HG03159 (cell line): ENCODE measurements at regions not wholly inside any gene's neighbourhood (a gene's known extent, or its start where the extent isn't known, plus 50 kb on each side); places are given as distances from the start of the nearest gene placed in this dataset.
"Not testable (repeated sequence)": the region's sequence is repeated elsewhere in the genome, so short reads cannot be mapped to it uniquely, and the experiment has no call there.

Experiments
- ATAC-seq: cut with Tn5 transposase; IDR thresholded peaks from one replicate; pipeline ENCODE4 v1.9.1; 2021; ENCODE audit warnings: mild to moderate bottlenecking, moderate library complexity; ENCODE audit not compliant: unreplicated experiment

DNA sequence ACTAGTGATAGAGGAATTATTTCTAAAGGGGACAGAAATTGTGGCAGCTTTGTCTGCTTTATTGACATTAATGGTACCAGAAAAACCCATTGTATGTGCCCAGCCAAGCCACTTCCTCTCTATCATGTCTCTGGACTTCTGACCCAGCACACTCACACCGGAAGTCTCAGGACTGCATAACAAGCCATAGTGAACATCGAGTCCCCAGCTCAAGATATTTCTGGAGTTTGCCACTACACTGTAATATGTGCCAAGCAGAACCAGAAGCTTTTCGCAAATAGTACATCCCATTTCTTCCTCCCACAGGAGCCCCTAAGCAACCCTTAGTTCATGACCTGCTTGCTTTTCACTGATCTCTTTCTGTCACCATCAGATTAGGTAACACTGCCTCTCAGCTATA lies 187.4 kb upstream of the GHR start:
- ATAC-seq = no peak

DNA sequence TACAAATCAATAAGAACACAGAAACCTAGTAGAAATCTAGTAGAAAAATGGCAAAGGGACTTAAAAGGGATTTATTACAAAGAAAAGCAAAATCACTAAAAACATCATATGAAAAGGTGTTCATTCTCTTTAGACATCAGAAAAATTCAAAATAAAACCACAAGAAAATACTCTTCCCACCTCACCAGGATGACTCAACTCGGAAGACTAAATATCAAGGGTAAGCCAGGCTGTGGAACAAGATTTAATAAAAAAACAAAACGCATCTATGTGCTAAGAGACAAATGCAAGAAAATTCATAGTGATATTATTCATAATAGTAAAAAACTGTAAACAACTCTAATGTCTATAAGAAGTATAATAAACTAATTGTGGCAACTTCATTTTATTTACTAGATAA lies 181.6 kb upstream of the GHR start:
- ATAC-seq = no peak

DNA sequence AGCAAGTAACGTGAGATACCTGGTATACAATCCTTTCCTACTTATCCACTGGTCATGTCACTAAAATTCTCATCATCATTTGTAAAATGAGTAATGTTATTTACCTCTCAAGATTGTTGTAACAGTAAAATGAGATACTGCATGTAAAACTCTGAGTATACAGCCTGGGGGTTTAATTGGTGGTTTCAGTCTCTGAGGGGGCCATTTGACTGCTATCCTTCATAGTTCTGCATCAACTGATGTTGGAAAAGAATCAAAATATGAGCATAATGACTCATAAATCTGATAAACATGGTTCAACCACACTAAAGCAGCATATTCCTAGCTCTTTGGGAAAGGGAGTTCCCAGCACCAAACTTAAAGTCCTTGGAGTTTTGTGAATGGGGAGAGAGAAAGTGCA lies 181.0 kb upstream of the GHR start:
- ATAC-seq = no peak

DNA sequence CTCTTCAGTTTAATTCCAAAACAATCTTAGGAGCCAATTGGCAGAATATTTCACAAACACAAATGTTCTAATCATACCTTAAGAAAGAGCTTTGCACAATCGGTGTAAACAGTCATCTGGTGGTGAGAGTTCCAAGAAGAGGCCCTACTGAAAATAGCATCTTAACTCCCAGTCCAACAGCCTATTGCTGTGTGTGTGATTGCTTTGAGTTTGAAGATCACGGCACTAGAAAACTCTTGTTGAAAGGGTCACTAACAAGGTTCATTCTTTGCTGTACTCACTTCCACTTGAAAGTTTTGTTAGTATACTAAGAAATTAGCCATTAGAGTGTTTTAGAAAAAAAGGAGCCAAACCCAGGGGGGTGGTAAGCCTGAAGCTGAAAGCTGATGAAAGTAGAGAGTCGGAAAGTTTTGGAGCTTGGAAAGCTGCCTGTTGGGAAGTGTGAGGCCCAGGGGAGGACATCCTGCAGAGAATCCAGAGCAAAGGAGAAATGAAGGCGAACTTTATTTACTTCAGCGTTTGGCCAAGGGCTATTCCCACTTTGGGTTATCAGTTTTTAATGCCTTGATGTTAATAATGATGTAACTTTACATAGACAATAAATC lies 180.3 kb upstream of the GHR start:
- no peak for ATAC-seq

DNA sequence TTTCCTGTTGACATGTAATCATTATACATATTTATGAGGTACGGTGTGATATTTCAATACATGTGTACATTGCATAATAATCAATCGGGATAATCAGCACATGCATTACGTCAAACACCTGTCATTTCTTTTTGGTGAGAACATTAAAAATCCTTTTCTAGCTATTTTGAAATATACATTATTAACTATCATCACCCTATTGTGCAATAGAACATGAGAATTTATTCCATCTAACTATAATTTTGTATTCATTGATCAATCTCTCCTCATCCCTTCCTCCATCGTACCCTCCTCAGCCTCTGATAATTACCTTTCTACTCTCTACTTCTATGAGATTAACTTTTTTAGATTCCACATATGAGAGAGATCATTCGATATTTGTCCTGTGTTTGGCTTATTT lies 170.9 kb upstream of the GHR start:
- ATAC-seq = no peak

DNA sequence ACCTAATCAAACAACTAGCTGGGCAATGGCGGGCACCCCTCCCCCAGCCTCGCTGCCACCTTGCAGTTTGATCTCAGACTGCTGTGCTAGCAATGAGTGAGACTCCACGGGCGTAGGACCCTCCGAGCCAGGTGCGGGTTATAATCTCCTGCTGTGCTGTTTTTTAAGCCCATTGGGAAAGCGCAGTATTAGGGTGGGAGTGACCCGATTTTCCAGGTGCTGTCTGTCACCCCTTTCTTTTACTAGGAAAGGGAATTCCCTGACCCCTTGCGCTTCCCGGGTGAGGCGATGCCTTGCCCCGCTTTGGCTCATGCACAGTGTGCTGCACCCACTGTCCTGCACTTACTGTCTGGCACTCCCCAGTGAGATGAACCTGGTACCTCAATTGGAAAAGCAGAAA lies 163.3 kb upstream of the GHR start:
- ATAC-seq = not testable (repeated sequence)

DNA sequence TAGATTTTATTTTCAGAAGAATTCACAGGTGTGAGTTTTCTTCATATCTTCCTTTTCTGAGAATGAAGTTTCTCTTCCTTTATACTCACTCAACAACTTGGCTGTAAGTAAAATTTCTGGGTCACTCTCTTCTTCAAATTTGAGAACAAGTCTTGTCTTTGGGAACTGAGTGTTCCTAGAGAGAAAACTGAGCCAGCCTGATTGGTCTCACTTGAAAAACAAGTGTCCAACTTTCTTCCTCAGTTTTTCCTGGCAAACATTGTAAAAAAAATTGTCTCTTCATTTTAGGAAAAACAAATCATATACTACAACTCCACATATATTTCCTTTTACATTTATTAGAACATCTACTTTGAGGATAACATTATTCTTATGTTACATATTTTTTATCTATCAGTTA lies 156.1 kb upstream of the GHR start:
- ATAC-seq = no peak

DNA sequence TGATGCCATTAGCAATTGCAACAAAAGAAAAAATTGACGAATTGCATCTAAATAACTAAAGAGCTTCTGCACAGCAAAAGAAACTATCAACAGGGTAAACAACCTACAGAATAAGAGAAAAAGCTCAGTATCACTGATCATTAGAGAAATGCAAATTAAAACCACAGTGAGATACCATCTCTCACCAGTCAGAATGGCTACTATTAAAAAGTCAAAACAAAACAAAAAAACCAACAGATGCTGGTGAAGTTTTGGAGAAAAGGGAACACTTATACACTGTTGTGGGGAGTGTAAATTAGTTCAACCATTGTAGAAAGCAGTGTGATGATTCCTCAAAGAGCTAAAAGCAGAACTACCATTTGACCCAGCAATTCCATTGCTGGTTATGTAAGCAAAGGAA lies 155.1 kb upstream of the GHR start:
- not testable (repeated sequence) for ATAC-seq

DNA sequence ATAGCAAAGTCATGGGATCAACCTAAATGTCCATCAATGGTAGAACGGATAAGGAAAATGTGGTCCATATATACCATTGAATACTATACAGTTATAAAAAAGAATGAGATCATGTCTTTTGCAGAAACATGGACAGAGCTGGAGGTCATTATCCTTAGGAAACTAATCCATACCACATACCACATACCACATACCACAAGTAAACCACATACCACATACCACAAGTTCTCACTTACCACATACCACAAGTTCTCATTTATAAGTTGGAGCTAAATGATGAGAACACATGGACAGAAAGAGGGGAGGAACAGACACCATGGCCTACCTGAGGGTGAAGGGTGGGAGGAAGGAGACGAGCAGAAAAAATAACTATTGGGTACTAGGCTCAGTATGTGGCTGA lies 154.6 kb upstream of the GHR start:
- no peak for ATAC-seq

DNA sequence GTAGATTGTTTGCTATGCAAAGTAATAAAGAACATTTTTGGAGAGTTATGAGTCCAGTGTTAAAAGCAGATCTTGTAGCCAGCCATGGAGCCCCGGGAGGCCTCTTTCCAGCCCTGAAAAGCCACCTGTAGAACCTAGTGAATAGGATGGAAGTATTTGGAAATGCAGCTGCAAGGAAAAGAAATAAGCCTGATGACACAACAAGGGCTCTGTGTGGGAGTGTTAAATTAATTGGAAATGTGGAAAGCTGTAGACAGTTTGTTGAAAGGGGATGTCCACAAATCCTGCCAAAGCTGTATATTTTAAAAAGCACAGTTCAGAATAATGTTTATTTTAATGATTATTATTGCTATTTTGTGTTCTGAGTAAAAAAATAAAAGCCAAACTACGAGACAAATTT lies 152.5 kb upstream of the GHR start:
- ATAC-seq = no peak

DNA sequence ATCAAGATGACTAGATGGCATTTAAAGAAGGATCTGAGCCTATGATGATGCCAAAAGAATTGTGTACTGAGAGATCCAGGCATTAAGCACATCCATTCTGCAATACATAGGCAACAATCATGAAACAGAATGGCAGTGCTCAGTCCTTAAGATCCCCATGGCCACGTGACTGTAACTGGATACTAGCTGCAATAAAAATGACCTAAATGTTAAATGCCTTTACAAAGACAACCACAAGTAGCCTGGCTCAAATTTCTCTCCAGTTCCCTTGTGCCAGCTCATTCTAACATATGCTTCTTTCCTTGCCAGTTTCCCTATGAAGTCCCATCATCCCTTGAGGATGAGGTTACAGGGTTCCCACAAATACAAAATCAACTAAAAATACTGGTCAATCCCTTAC lies 148.3 kb upstream of the GHR start:
- no peak for ATAC-seq

DNA sequence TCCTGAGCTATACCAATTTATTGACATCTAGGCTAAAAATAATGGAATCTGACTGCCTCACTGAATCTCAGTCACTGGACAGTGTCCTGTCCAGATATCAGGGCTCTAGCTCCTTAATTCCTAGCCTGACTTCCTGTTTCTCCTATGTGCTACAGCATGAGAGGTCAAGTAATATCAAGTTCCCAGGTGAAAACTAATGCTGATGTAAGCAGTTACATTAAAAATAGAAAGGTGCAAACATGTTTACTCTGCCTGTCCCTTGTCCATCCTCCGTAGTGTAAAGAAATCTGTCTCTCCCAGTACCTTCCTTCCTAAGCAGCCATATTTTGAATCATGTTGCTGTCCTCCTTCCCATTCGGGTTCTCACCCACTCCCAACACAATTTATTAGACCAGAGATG lies 145.9 kb upstream of the GHR start:
- ATAC-seq = no peak

DNA sequence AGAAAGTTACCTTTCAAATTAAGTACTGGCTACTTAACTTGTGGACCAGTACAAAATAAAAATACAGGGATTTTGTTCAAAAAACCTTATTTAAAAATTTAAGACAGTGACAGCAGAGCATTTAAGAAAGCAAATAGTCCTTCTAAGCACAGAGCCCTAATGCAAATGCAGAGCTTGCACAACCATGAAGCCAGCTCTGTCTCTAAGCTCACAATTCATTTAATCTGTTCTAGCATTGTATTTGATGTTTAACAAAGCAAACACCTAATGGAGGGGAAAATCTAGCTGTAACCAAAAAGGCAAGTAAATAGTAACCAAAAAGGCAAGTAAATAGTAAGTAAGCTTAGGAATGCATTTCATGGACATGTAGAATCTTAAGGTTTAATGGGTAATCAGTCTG lies 138.7 kb upstream of the GHR start:
- ATAC-seq = no peak

DNA sequence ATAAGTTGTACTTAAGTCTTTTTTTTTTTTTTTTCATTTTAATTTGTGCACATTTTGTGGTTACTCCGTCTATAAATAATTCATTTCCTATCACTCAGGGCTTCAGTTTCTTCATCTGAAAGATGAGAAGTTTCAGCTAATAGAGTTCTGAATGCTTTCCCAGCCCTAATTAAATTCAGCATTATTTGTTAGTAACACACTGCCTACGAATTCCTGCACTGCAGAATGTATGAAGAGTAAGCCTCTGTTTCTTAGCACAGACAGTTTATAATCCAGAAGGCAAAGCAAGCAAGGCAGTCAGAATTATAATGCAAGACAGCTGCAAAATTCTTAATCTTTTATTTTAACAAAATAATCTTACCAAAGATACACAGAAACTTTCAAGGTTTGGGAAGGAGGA lies 138.0 kb upstream of the GHR start:
- ATAC-seq = no peak

DNA sequence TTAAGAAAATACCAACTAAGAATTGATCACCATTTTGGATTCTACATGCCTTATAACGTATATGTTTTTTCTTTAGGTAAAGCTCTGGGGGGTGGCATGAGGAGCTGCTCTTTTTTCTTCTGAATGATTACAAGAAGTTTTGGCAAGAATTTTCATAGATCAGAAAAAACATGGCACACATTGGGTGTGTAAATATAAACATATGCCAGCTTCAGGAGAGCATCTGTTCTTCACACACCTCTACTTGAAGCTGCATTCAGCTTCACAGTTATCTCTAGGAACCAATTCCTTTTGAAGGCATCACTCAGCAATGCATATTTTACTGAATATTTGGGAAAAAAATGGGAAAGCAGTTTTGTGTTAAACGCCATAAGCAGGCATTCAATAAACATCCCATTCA lies 122.7 kb upstream of the GHR start:
- ATAC-seq = no peak

DNA sequence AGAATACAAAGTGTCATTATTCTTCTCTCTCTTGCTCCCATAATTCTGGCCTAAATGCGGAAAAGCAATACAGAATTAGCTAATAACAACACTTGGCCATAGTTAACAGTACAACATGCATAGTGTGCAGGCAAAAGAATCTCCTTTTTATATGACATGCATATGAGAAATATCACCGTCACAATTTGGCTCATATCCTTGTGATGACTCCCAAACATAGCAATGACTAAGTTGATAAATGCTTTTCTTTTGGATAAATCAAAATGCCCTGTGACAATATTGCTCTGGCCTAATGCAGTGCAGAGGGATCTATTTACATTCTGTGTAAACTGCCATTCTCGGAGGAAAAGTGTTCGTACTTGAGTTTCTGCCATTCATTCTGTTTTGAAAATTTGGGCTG lies 121.9 kb upstream of the GHR start:
- ATAC-seq = no peak

DNA sequence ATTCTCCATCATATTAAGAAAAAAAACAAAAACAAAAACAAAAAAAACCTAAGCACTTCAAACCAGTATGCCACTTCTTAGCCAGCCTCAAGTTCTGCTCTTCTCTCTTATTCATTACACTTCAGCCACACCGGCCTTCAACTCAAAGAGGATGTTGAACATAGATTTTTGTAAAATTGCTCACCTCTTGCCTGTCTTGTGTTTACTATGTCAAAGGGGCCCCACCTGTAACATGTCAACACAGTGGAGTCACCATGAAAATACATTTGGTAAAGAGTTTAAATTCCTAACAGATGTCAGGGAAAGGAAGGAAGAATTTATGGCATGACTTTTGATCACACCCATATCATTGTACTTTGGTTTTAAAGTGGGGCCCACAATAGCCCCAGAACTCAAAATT lies 121.1 kb upstream of the GHR start:
- ATAC-seq = no peak

DNA sequence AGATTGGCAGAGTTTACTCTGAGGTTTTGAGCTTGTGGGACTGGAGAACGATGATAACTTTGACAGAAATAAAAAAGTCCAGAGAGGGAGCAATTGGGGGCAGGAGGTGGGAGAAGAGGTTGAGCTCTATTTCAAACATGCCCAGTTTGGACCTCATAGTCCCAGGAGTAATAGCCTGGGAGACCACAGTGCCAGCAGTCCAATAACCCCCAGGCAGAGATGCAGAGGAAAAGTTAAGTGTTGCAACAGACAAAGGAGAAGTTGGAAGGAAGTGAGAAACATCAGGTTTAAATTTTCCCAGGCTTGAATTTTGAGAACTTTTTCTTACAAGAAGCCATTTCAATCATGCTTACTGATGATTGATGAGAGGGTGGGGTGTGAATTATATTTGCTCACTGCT lies 117.0 kb upstream of the GHR start:
- ATAC-seq = no peak

DNA sequence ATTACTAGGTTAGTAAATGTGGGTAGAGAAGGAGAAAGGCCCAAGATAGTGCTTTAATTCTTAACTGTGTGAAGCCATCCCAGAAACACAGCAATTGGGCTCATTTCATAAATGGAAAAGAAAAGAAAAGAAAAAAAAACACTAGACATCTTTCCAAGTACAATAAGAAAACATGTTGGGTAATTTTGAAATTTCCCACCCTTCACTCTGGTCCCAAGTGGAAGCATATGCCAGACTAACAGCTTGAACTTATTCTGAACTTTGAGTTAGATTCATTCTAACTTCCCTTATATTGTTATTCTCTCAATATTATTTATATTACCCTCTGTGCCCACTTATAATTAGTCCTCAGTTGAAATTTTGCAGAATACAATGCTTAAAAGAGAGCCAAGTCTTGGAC lies 113.4 kb upstream of the GHR start:
- ATAC-seq = no peak

DNA sequence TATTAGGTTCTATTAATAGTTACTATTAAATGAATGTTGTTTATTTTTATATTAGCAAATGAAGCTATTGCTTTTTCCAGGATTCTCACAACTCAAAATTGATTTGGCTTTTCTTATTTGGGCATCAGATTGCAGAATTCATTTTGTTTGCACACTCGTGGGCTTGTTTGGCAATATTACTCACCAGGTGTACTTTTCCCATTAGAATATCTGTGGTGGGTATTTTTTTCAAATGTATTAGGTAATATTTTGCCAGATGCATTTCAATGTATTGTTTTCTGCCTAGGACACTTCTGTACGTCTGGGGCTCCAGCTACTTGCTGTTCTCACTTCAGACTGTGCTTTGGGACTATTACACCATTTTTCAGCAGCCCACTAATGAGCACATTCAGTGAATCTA lies 108.0 kb upstream of the GHR start:
- ATAC-seq = no peak

DNA sequence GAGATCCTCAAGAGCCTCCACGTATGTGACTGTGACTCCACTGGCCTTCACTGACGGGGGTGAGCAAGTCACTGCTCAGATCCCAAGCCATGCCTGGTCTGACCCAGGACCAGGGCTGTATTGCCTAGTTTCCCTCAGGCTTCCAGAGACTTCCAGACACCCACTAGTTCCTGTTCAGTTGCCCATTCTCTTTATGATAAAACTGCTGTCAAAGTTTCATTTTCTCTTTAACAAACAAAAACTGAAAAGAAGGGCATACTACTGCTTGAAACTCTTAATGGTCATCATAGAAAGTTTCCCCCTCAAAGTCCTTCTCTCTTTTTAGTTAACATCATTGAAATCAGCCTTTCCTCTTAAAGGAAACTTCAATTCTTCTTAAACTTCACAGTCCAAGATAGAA lies 105.7 kb upstream of the GHR start:
- no peak for ATAC-seq

DNA sequence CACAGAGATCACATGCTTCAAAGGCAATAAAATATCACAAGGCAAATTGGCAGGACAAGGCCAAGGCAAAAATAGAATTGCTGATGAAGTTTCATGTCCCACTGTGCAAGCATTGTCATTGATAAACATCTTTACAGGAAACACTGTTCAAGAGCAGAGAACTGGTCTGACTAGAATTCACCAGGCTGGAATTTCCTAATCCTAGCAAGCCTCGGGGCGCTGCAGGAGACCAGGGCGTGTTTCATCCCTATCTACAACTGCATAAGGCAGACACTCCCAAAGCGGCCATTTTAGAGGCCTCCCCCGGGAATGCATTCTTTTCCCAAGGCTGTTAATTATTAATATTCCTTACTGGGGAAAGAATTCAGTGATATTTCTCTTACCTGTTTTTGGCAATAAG lies 103.7 kb upstream of the GHR start:
- ATAC-seq = not testable (repeated sequence)

DNA sequence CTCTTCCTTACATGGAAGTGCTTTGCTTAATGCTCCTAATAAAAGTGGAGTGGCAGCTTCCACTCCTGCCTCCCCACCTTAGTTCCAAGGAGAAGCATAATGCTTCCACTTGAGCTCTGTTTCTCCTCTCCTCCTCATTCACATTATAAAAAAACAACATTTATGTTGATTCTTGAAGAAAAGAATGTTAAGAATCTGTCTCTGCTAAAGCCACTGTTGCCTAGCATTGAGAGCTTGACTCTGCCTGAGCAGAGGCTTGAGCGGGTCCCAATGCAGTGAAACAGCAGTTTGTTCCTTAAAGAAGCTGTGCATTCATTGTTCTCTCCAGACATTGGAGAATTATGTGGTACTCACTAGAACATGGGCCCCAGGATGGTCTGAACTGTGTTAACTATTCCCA lies 101.5 kb upstream of the GHR start:
- no peak for ATAC-seq

DNA sequence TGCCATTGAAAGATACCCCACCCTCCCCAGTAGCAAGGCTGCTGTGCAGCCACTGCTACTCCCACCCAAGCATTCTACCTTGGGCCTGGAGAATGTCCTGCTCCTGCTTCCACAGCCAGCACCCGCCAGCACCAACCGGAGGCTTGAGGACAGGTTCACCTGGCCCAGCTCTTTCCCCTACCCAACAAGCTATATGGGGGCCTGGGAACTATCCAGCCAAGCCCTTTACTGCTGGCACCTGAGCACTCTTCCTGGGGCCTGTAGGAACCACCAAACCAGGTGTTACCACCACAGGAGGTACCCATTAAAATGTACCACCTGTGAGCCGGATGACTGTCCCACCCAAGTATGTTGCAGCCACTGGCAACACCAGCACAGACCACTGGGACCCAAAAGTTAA lies 86.1 kb upstream of the GHR start:
- no peak for ATAC-seq
